HEK293T (cell line): ENCODE measurements at regions not wholly inside any gene's neighbourhood (a gene's known extent, or its start where the extent isn't known, plus 50 kb on each side); places are given as distances from the start of the nearest gene placed in this dataset.

Source experiments
- BHLHE40 ChIP-seq: fragments of 450-650 bp; IDR thresholded peaks from 2 replicates; pipeline ENCODE4 v1.6.1; 2016; ENCODE audit warnings: mild to moderate bottlenecking, moderate library complexity, borderline replicate concordance
- ELF4 ChIP-seq: fragments of 450-650 bp; IDR thresholded peaks from 2 replicates; pipeline ENCODE4 v1.6.1; 2017; ENCODE audit warnings: antibody characterized with exemption
- FOXK2 ChIP-seq: fragments of 450-650 bp; IDR thresholded peaks from 2 replicates; pipeline ENCODE4 v1.6.1; 2016; ENCODE audit warnings: mild to moderate bottlenecking
- FOXM1 ChIP-seq: fragments of 450-650 bp; IDR thresholded peaks from 2 replicates; pipeline ENCODE4 v1.6.1; 2017; ENCODE audit warnings: mild to moderate bottlenecking, borderline replicate concordance
- NFRKB ChIP-seq: fragments of 450-650 bp; IDR thresholded peaks from 2 replicates; pipeline ENCODE4 v1.6.1; 2016; ENCODE audit warnings: mild to moderate bottlenecking, moderate library complexity
- TARDBP ChIP-seq: fragments of 450-650 bp; IDR thresholded peaks from 2 replicates; pipeline ENCODE4 v1.6.1; 2016

GRCh38 chr20:22226849-22227700 lies 357.3 kb downstream of the FOXA2 start:
- TF ChIP-seq BHLHE40, result no peak
- no peak for TF ChIP-seq TARDBP
- no peak for TF ChIP-seq FOXM1
- no peak for TF ChIP-seq ELF4
- TF ChIP-seq NFRKB, result no peak
- TF ChIP-seq FOXK2, result no peak
